ENCODE measurements at regions not wholly inside any gene's neighbourhood (a gene's known extent, or its start where the extent isn't known, plus 50 kb on each side); places are given as distances from the start of the nearest gene placed in this dataset.

DNA sequence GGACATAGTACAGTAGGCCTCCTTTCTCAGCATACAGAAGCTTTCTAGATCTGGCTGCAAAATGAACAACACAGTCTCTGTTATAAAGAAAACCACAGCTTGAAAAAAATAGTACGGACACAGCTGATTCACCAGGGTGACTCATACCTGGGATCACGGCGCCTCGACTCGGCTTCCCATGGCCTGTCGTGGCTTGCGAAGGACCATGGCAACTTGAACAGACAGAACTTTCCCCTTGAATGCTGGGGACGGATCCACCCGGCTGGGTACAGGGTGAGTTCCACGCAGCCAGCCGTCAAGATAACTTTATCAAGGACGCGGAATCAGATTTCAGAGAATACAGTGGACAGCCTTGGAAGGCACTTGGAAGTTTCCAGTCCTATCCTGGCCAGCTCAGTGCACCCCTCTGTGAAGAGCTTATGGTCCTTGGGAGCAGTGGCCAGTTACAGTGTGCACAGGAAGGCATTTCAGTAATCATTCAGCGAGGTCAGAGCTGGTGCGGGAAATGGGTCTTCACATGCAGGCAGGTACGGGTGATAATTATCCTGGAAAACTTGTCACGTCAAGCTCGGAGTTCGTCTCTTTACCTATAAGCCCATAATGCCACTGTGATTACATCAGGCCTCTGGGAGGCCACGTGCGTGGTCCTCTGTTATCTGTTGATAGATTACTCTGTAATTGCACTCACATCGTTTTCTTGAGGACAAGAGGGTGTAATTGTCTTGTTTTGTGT lies 57.9 kb upstream of the MAF start:
- DNase-seq (ENCODE audit: low read depth) = no peak

DNA sequence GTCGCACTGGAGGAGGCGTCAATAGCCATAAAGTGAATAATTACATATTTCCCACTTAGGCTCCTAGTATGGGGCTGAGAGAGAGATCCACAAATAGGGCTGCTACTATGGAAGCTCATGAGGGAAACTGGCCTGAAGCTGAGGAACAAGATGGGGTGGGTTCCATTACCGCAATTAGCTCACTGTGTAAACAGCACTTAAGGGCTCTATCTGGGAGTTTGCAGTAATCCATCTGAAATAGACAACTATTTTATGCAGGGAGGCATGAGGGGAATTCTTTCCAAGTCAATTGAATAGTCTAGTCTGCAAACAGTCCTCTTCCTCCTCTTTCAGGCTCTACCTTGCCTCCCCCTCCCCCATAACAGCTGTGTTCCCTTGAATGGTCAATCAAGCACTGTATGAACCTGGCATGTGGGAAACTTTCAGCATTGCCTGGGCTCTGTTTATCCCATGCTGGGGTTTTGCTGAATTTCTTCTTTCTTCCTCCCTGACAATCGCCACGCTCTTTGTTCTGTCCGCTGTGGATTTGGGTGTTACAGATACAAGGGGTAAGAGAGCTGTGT lies 56.1 kb upstream of the MAF start:
- no peak for DNase-seq (ENCODE audit: low read depth)

DNA sequence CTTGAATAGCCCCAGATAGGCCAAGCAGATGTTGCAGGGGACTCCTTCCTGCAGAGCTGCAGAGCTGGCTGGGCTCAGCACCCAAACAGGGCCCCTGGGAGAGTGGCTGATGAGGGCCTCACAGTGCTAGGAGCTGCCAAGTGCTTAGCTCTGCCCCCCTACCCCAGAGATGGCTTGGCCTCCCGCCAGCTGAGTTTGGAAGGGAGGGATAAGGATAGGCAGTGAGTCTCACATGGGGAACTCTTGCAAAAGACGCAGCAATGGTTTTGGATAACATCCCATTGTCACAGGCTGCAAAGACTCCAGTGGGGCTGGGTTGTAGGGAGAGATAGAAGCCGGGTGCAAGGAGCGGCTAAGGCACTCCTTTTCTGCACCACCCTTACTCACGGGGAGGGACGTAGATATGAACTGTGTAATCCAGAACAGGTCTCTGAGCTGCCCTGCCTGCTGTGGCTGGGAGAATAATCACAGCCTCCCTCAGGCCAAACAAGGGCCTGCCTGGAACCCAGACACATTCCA lies 52.9 kb upstream of the MAF start:
- DNase-seq (ENCODE audit: low read depth) = no peak

DNA sequence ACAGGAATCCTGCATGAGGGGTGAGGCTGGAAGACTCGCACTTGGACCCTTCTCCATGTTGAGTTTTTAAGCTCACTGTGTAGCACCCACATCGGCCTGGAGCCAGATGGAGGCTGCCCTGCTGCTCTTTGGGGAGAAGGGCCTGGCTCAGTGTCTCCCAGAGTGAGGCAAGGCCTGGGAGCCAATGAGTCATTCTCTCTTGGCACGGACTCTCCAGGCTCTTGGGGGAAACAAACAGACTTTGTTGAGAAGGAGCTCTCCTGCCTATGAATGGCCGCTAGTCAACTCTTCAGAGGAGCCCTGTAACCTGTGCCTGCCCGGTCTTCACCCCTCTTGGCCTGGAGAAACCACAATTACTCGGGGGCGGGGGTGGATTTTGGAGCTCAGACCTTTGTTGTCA lies 50.8 kb upstream of the MAF start:
- DNase-seq (ENCODE audit: low read depth) = no peak

Data from T follicular helper cell (primary cell).